ENCODE measurements at regions not wholly inside any gene's neighbourhood (a gene's known extent, or its start where the extent isn't known, plus 50 kb on each side); places are given as distances from the start of the nearest gene placed in this dataset.

GRCh38 chr5:109247986-109248385 is 161.8 kb downstream of the PJA2 start:
- Histone ChIP-seq H4K8ac (ENCODE audit: extremely low read depth, insufficient read depth, low read length) (no peak overlapping the region), H3K79me2 (ENCODE audit: control insufficient read depth in 1 of 2, insufficient read depth in 2 of 2, low read length in 2 of 2) (no peaks in the 10 kb centered on the region), H3K36me3 (ENCODE audit: control insufficient read depth in 2 of 4, insufficient read depth in 4 of 4, low read length in 3 of 4) (no peaks in the 10 kb centered on the region; a peak in 1 of 8 replicates), H3K9ac (replicated peaks in 1 of 4; ENCODE audit: extremely low read depth in 1 of 4, low read depth in 3 of 4, low read length in 3 of 4) (no peak overlapping the region), H3K4me2 (ENCODE audit: insufficient read depth in 1 of 2, low read depth in 2 of 2, low read length in 2 of 2) (no peak overlapping the region), H2BK120ac (replicated peaks; ENCODE audit: low read depth, low read length) (no peak overlapping the region), H3K4me3 (ENCODE audit: extremely low read depth in 1 of 4, insufficient read depth in 2 of 4, low read depth in 3 of 4, low read length in 4 of 4) (no peak overlapping the region), H2AFZ (ENCODE audit: low read length) (no peak overlapping the region), H2BK20ac (ENCODE audit: low read length) (no peak overlapping the region), H4K20me1 (replicated peaks in 1 of 2; ENCODE audit: control insufficient read depth in 1 of 2, insufficient read depth in 2 of 2, low read length in 2 of 2) (no peaks in the 10 kb centered on the region), H3K9me3 (ENCODE audit: insufficient read depth in 2 of 2, low read depth in 1 of 2, low read length in 1 of 2) (peaks cover 6 to 10% of the 10 kb centered on the region in 2 experiments; a peak in 2 of 4 replicates), H3K4ac (replicated peaks; ENCODE audit: insufficient read length, low read depth, low read length) (no peak overlapping the region), H2BK5ac (ENCODE audit: low read depth, low read length) (no peak overlapping the region), H3K23ac (ENCODE audit: insufficient read length) (no peak overlapping the region), H3K27ac (ENCODE audit: low read depth, low read length) (no peak overlapping the region), H2AK5ac (ENCODE audit: low read depth, low read length) (no peak overlapping the region), H4K91ac (replicated peaks; ENCODE audit: insufficient read length, low read length) (no peak overlapping the region), H2BK15ac (ENCODE audit: low read length) (no peak overlapping the region), H3K23me2 (ENCODE audit: low read depth, low read length) (no peaks in the 10 kb centered on the region), H3K4me1 (replicated peaks in 1 of 4; ENCODE audit: control insufficient read depth in 3 of 4, insufficient read depth in 4 of 4, low read length in 3 of 4) (no peaks in the 10 kb centered on the region), H4K5ac (ENCODE audit: insufficient read length, low read depth, low read length) (no peak overlapping the region), H3K56ac (replicated peaks; ENCODE audit: insufficient read length, low read depth, low read length) (no peak overlapping the region), H2BK12ac (ENCODE audit: low read depth, low read length) (no peak overlapping the region), H3K18ac (ENCODE audit: extremely low read depth, low read length) (no peak overlapping the region), H3K79me1 (ENCODE audit: low read depth, low read length) (no peaks in the 10 kb centered on the region), H3K14ac (ENCODE audit: insufficient read length) (no peak overlapping the region), H3K27me3 (replicated peaks in 1 of 4; ENCODE audit: control insufficient read depth in 3 of 4, extremely low read depth in 1 of 4, insufficient read depth in 3 of 4, low read length in 3 of 4) (no peaks in the 10 kb centered on the region)
- FAIRE-seq (no peak), DNase-seq (ENCODE audit: low read depth in 1 of 2, low spot score in 2 of 2) (no peak)
- CTCF ChIA-PET (ENCODE audit: partially characterized antibody) = interaction anchor here (1.0 to 1.4 kb wide), 2 partner anchors 14 to 19 kb away, joined by 3 to 4 read pairs; no protein-coding TSS in a partner anchor
- POLR2A ChIA-PET (ENCODE audit: partially characterized antibody) = no interaction called here
- TF ChIP-seq YY1 (IDR thresholded peaks at IDR 0.05; ENCODE audit: low read depth, low read length) (no peak), CHD7 (IDR thresholded peaks at IDR 0.05; ENCODE audit: insufficient replicate concordance, low read length) (no peak)
